GM18520 (cell line): ENCODE measurements at regions not wholly inside any gene's neighbourhood (a gene's known extent, or its start where the extent isn't known, plus 50 kb on each side); places are given as distances from the start of the nearest gene placed in this dataset.

Experiments
- ATAC-seq: cut with Tn5 transposase; IDR thresholded peaks from one replicate; pipeline ENCODE4 v1.9.1; 2021; ENCODE audit not compliant: unreplicated experiment

- ATAC-seq, result no peak
Observed at GRCh38 chrX:39912126-39912525, 185.6 kb downstream of the BCOR start.

GRCh38 chrX:39915081-39915480, 182.7 kb downstream of the BCOR start:
- no peak for ATAC-seq

- no peak for ATAC-seq
Observed at GRCh38 chrX:39915596-39915995, 182.2 kb downstream of the BCOR start.

- no peak for ATAC-seq
Observed at GRCh38 chrX:39921838-39922237, 175.9 kb downstream of the BCOR start.

GRCh38 chrX:39922488-39922887, 175.3 kb downstream of the BCOR start:
- no peak for ATAC-seq

GRCh38 chrX:39922926-39923325, 174.8 kb downstream of the BCOR start:
- no peak for ATAC-seq

GRCh38 chrX:39927380-39927779, 170.4 kb downstream of the BCOR start:
- no peak for ATAC-seq

GRCh38 chrX:39928704-39929378, 168.9 kb downstream of the BCOR start:
- no peak for ATAC-seq

GRCh38 chrX:39929379-39930025, 168.3 kb downstream of the BCOR start:
- ATAC-seq, result no peak

GRCh38 chrX:39930786-39931528, 166.8 kb downstream of the BCOR start:
- no peak for ATAC-seq

GRCh38 chrX:39931529-39932282, 166.1 kb downstream of the BCOR start:
- ATAC-seq, result no peak

- ATAC-seq, result no peak
Observed at GRCh38 chrX:39935411-39936064, 162.2 kb downstream of the BCOR start.

GRCh38 chrX:39936886-39937770, 160.6 kb downstream of the BCOR start:
- ATAC-seq, result peak; percentile 60

- ATAC-seq, result no peak
Observed at GRCh38 chrX:39938466-39938865, 159.3 kb downstream of the BCOR start.

- ATAC-seq, result no peak
Observed at GRCh38 chrX:39939678-39940077, 158.1 kb downstream of the BCOR start.

- no peak for ATAC-seq
Observed at GRCh38 chrX:39941332-39941920, 156.3 kb downstream of the BCOR start.

- no peak for ATAC-seq
Observed at GRCh38 chrX:39944416-39944815, 153.3 kb downstream of the BCOR start.

- ATAC-seq, result no peak
Observed at GRCh38 chrX:39945709-39946108, 152.0 kb downstream of the BCOR start.

GRCh38 chrX:39946822-39947221, 150.9 kb downstream of the BCOR start:
- ATAC-seq, result no peak

GRCh38 chrX:39948582-39948981, 149.2 kb downstream of the BCOR start:
- no peak for ATAC-seq
